ENCODE measurements at regions not wholly inside any gene's neighbourhood (a gene's known extent, or its start where the extent isn't known, plus 50 kb on each side); places are given as distances from the start of the nearest gene placed in this dataset.

DNA sequence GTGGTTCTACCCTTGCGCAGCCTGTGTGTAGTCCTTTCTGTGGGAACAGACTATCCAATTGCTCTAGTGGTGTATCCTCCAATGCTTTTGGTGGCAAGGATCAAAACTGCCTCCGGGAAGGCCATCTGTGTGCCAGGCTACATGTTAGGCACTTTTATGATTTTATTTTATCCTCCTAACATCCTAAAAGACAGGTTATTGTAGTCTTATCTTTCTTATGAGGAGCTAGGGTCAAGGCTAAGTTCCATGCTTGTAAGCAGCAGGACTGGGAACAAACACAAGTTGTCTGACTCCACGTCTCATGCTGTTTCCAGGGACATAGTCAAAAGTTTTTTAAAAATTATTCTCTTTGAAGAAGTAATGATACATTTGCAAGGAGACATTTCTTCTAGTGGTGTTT lies 278.7 kb upstream of the ADAMTSL1 start:
- no peaks in the 10 kb centered on the region for H3K27me3 ChIP-seq (ENCODE audit: low read length)
- H3K4me3 ChIP-seq (ENCODE audit: low read length) = no peak overlapping the region
- no peak for DNase-seq
- no peaks in the 10 kb centered on the region for H3K4me1 ChIP-seq (ENCODE audit: low read length)
- no peak overlapping the region for H2AFZ ChIP-seq (ENCODE audit: low read length)
- H3K9ac ChIP-seq (ENCODE audit: low read length) = no peak overlapping the region
- no peaks in the 10 kb centered on the region for H3K36me3 ChIP-seq (ENCODE audit: insufficient read depth, low read length)
- no peak overlapping the region for H3K4me2 ChIP-seq (ENCODE audit: low read depth, low read length, poor library complexity, severe bottlenecking)
- H4K20me1 ChIP-seq (ENCODE audit: insufficient read depth, low read depth, low read length) = no peaks in the 10 kb centered on the region
- no peaks in the 10 kb centered on the region for H3K79me2 ChIP-seq (ENCODE audit: low read length)
- H3K9me2 ChIP-seq (replicated peaks; ENCODE audit: insufficient read depth, low read length) = no peaks in the 10 kb centered on the region
- no peaks in the 10 kb centered on the region for H3K9me3 ChIP-seq (ENCODE audit: low read length)
- H3K27ac ChIP-seq (ENCODE audit: low read length) = no peak overlapping the region

DNA sequence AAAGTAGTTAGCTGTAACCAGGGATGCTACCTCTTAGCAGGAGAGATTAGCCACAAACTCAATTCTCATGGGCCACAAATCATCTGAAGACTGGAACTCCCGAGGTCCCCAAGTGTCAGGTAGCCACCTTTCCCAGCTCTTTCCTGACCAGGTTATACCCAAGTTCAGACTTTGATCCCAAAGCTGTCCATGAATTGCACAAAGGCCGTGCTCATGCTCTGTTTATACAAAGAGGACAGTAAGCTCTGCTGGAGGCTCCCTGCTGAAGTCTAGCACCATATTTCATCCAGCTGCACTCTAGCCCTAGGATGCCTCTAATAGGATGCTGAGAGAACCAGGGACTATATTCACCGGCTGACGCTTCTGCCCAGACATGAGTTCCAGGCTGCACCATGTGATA lies 271.0 kb upstream of the ADAMTSL1 start:
- Histone ChIP-seq H3K36me3 (ENCODE audit: insufficient read depth, low read length) (no peaks in the 10 kb centered on the region), H3K4me2 (ENCODE audit: low read depth, low read length, poor library complexity, severe bottlenecking) (no peak overlapping the region), H3K79me2 (ENCODE audit: low read length) (no peaks in the 10 kb centered on the region), H4K20me1 (ENCODE audit: insufficient read depth, low read depth, low read length) (no peaks in the 10 kb centered on the region), H3K9ac (ENCODE audit: low read length) (no peak overlapping the region), H2AFZ (ENCODE audit: low read length) (no peak overlapping the region), H3K9me2 (replicated peaks; ENCODE audit: insufficient read depth, low read length) (no peaks in the 10 kb centered on the region), H3K9me3 (ENCODE audit: low read length) (no peaks in the 10 kb centered on the region), H3K4me1 (ENCODE audit: low read length) (no peaks in the 10 kb centered on the region), H3K27ac (ENCODE audit: low read length) (no peak overlapping the region), H3K4me3 (ENCODE audit: low read length) (no peak overlapping the region), H3K27me3 (ENCODE audit: low read length) (no peaks in the 10 kb centered on the region)
- no peak for DNase-seq

DNA sequence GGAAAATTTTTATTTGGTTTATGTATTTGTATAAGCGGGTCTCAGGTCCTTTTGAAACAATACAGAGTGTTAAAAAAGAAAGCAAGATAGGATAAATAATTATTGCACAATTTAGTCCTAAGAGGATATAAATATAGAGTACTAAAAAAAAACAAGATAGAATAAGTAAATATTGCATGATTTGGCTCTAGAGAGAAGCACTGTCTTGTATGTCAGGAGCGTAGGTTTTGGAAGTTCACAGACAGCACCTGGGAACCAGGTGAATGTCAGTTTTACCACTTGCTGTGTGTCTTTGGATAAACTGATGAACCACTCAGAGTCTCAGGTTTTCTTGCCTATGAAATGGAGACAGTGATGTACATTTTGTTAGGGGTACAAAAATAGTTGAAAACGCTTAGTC lies 266.2 kb upstream of the ADAMTSL1 start:
- H3K27ac ChIP-seq (ENCODE audit: low read length) = no peak overlapping the region
- H4K20me1 ChIP-seq (ENCODE audit: insufficient read depth, low read depth, low read length) = no peaks in the 10 kb centered on the region
- no peak overlapping the region for H3K4me2 ChIP-seq (ENCODE audit: low read depth, low read length, poor library complexity, severe bottlenecking)
- no peaks in the 10 kb centered on the region for H3K27me3 ChIP-seq (ENCODE audit: low read length)
- no peaks in the 10 kb centered on the region for H3K79me2 ChIP-seq (ENCODE audit: low read length)
- no peak overlapping the region for H3K4me3 ChIP-seq (ENCODE audit: low read length)
- no peak overlapping the region for H3K9ac ChIP-seq (ENCODE audit: low read length)
- H2AFZ ChIP-seq (ENCODE audit: low read length) = no peak overlapping the region
- no peak for DNase-seq
- no peaks in the 10 kb centered on the region for H3K4me1 ChIP-seq (ENCODE audit: low read length)
- no peaks in the 10 kb centered on the region for H3K9me3 ChIP-seq (ENCODE audit: low read length)
- no peaks in the 10 kb centered on the region for H3K36me3 ChIP-seq (ENCODE audit: insufficient read depth, low read length)
- H3K9me2 ChIP-seq (replicated peaks; ENCODE audit: insufficient read depth, low read length) = no peaks in the 10 kb centered on the region

DNA sequence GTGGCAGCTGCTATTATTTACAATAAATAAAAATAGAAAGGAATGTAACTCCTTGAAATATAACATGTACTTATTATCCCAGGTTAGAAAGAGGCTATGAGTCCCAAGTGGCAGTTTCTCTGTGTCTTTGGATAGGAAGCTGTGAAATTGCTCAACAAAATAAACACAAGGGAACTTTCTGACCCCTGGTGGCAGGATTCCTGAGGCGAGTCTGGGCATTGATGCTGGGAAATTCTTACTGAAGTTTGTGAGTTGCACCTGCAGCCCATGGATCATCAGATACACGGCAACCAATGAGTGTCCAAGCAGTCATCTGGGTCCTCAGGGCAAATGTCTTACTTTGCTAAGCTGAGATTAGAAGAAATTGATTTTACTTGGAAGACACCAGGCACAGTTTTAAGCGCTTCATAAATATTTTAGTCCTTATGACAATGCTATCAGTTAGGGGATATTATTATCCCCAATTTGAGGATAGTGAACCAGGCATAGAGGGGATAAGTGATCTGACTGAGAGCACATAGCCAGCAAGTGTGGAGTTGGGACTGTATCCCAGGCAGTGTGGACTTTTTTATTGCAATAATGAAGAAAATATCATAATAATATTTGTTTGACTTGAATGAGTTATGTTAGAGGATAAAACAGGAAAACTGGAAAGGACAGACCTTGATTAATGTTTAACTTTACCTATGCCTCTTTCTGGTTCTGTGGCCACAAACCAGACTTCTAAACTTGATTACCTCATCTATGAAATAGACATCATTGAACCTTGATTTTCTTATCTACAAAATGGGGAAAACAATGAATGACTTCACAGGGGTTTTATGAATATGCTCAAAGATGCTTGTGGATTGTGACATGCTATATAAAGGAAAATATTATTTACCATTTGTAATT lies 265.5 kb upstream of the ADAMTSL1 start:
- Histone ChIP-seq H4K20me1 (ENCODE audit: insufficient read depth, low read depth, low read length) (no peaks in the 10 kb centered on the region), H3K27me3 (ENCODE audit: low read length) (no peaks in the 10 kb centered on the region), H3K79me2 (ENCODE audit: low read length) (no peaks in the 10 kb centered on the region), H3K9me3 (ENCODE audit: low read length) (no peaks in the 10 kb centered on the region), H3K36me3 (ENCODE audit: insufficient read depth, low read length) (no peaks in the 10 kb centered on the region), H3K4me3 (ENCODE audit: low read length) (no peak overlapping the region), H3K9me2 (replicated peaks; ENCODE audit: insufficient read depth, low read length) (no peaks in the 10 kb centered on the region), H2AFZ (ENCODE audit: low read length) (no peak overlapping the region), H3K4me2 (ENCODE audit: low read depth, low read length, poor library complexity, severe bottlenecking) (no peak overlapping the region), H3K27ac (ENCODE audit: low read length) (no peak overlapping the region), H3K4me1 (ENCODE audit: low read length) (peaks cover 3% of the 10 kb centered on the region; the same call in 1 of the 2 replicates), H3K9ac (ENCODE audit: low read length) (no peak overlapping the region)
- DNase-seq = peak; percentile 45

DNA sequence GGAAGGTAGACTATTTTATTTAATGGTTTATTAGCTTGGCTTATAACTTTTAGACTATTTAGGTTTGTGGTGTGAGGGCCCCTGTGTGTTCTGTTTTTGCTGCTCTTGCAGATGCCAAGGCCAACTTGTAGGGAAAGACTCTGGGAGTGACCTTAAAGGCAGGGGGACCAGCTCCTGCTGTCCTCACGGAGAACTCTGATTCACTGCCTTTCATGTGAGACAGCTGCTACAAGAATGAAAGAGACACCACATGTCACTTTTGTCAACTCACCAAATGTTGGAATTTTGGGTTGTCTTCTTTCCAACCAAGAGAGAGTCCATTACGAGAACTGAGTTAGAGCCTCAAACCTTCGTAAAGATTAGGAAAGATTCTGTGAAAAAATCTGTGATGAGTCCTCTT lies 258.3 kb upstream of the ADAMTSL1 start:
- H3K36me3 ChIP-seq (ENCODE audit: insufficient read depth, low read length) = no peaks in the 10 kb centered on the region
- H4K20me1 ChIP-seq (ENCODE audit: insufficient read depth, low read depth, low read length) = no peaks in the 10 kb centered on the region
- no peaks in the 10 kb centered on the region for H3K9me2 ChIP-seq (replicated peaks; ENCODE audit: insufficient read depth, low read length)
- no peak for DNase-seq
- H2AFZ ChIP-seq (ENCODE audit: low read length) = no peak overlapping the region
- no peak overlapping the region for H3K4me2 ChIP-seq (ENCODE audit: low read depth, low read length, poor library complexity, severe bottlenecking)
- no peak overlapping the region for H3K4me3 ChIP-seq (ENCODE audit: low read length)
- H3K9me3 ChIP-seq (ENCODE audit: low read length) = no peaks in the 10 kb centered on the region
- no peak overlapping the region for H3K27ac ChIP-seq (ENCODE audit: low read length)
- H3K9ac ChIP-seq (ENCODE audit: low read length) = no peak overlapping the region
- H3K27me3 ChIP-seq (ENCODE audit: low read length) = no peaks in the 10 kb centered on the region
- peaks cover 3% of the 10 kb centered on the region; the same call in 1 of the 2 replicates for H3K4me1 ChIP-seq (ENCODE audit: low read length)
- no peaks in the 10 kb centered on the region for H3K79me2 ChIP-seq (ENCODE audit: low read length)

DNA sequence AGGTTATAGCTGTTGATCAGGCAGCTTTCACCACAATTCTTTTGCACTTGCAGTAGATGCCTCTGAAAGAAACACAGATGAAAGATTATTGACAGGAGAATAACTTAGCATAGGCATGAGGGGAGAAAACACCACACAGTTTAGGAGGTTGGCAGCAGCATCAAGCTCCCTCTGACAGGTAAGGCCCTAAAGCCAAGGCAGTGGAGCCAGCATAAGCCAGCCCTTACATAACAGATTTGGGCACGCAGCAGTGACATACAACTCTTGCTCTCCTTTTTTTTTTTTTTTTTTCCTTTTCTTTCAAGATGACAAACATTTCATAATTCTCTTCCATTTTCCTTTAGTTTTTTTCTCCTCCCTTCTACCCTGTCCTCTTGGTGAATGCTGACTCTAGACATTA lies 257.6 kb upstream of the ADAMTSL1 start:
- Histone ChIP-seq H3K4me3 (ENCODE audit: low read length) (no peak overlapping the region), H3K4me1 (ENCODE audit: low read length) (peaks cover 3% of the 10 kb centered on the region; the same call in 1 of the 2 replicates), H3K9me2 (replicated peaks; ENCODE audit: insufficient read depth, low read length) (no peaks in the 10 kb centered on the region), H3K27me3 (ENCODE audit: low read length) (no peaks in the 10 kb centered on the region), H4K20me1 (ENCODE audit: insufficient read depth, low read depth, low read length) (no peaks in the 10 kb centered on the region), H3K9ac (ENCODE audit: low read length) (no peak overlapping the region), H3K36me3 (ENCODE audit: insufficient read depth, low read length) (no peaks in the 10 kb centered on the region), H3K9me3 (ENCODE audit: low read length) (no peaks in the 10 kb centered on the region), H3K79me2 (ENCODE audit: low read length) (no peaks in the 10 kb centered on the region), H3K4me2 (ENCODE audit: low read depth, low read length, poor library complexity, severe bottlenecking) (no peak overlapping the region), H2AFZ (ENCODE audit: low read length) (no peak overlapping the region), H3K27ac (ENCODE audit: low read length) (no peak overlapping the region)
- no peak for DNase-seq

DNA sequence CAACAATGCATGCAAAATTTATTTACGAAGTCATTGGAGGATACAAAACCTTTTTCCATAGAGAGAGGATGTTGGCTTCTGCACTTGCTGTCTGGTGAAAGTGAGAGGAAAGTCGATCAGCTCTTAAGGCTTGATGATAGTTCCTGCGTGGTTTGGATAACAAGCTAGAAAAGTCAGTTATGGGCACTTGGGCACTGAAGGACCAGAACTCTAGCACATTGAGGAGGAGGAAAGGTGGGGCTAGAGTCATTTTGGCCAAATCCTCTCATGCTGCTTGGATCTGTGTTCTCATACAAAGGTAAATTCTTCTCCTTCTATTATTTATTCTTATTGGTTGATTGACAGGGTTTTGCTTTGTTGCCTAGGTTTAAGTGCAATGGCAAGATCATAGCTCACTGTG lies 245.9 kb upstream of the ADAMTSL1 start:
- Histone ChIP-seq H3K9ac (ENCODE audit: low read length) (no peak overlapping the region), H3K4me3 (ENCODE audit: low read length) (no peak overlapping the region), H3K36me3 (ENCODE audit: insufficient read depth, low read length) (no peaks in the 10 kb centered on the region), H3K27ac (ENCODE audit: low read length) (no peak overlapping the region), H3K79me2 (ENCODE audit: low read length) (no peaks in the 10 kb centered on the region), H3K9me2 (replicated peaks; ENCODE audit: insufficient read depth, low read length) (no peaks in the 10 kb centered on the region), H4K20me1 (ENCODE audit: insufficient read depth, low read depth, low read length) (no peaks in the 10 kb centered on the region), H3K4me1 (ENCODE audit: low read length) (peaks cover 4% of the 10 kb centered on the region), H3K9me3 (ENCODE audit: low read length) (no peaks in the 10 kb centered on the region), H2AFZ (ENCODE audit: low read length) (no peak overlapping the region), H3K4me2 (ENCODE audit: low read depth, low read length, poor library complexity, severe bottlenecking) (no peak overlapping the region), H3K27me3 (ENCODE audit: low read length) (no peaks in the 10 kb centered on the region)
- DNase-seq = no peak

DNA sequence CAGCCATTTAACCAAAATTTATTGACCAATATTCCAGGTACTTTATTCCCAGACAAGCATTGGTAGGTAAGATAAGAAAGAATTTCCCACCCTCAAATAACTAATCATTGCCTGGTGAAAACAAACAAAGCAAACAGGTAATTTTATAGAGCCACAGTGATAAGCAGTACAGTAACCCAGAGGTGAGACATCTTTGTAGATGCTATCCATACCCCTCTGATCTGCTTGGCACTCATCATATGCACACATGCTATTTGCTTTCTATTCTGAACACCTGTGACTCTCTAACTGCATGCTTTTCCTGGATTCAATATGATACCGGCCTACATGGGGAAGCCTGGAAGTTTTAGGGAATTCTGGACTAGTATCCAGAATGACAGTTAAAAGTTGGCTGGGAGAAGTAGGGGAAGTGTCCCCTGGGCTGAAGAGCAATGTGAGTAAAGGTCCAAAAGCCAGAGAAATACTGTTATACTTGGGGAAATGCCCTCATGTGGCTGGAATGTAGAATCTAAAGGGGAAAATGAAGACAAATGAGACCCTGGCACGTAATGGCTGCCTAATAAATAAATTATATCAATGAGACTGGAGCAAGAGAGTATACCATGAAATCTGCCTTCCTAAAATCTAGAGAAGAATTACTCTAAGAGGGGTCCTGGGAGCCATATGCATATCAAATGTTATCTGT lies 243.8 kb upstream of the ADAMTSL1 start:
- no peak for DNase-seq
- H3K79me2 ChIP-seq (ENCODE audit: low read length) = no peaks in the 10 kb centered on the region
- no peaks in the 10 kb centered on the region for H4K20me1 ChIP-seq (ENCODE audit: insufficient read depth, low read depth, low read length)
- no peak overlapping the region for H3K9ac ChIP-seq (ENCODE audit: low read length)
- H3K27ac ChIP-seq (ENCODE audit: low read length) = no peak overlapping the region
- H3K4me2 ChIP-seq (ENCODE audit: low read depth, low read length, poor library complexity, severe bottlenecking) = no peak overlapping the region
- H3K4me3 ChIP-seq (ENCODE audit: low read length) = no peak overlapping the region
- no peaks in the 10 kb centered on the region for H3K27me3 ChIP-seq (ENCODE audit: low read length)
- H3K9me2 ChIP-seq (replicated peaks; ENCODE audit: insufficient read depth, low read length) = no peaks in the 10 kb centered on the region
- no peaks in the 10 kb centered on the region for H3K9me3 ChIP-seq (ENCODE audit: low read length)
- peaks cover 4% of the 10 kb centered on the region for H3K4me1 ChIP-seq (ENCODE audit: low read length)
- no peak overlapping the region for H2AFZ ChIP-seq (ENCODE audit: low read length)
- H3K36me3 ChIP-seq (ENCODE audit: insufficient read depth, low read length) = no peaks in the 10 kb centered on the region
